Stimulated activated CD4-positive, alpha-beta T cell treated with anti-CD3 and anti-CD28 coated beads, Interleukin-2, amount 100 ng/mL, for 48 hours (primary cell): ENCODE measurements at regions not wholly inside any gene's neighbourhood (a gene's known extent, or its start where the extent isn't known, plus 50 kb on each side); places are given as distances from the start of the nearest gene placed in this dataset.
"Not testable (repeated sequence)": the region's sequence is repeated elsewhere in the genome, so short reads cannot be mapped to it uniquely, and the experiment has no call there.

ENCODE experiments used
- DNase-seq, 2 donors: peaks; one replicate each; pipeline ENCODE4 v3.0.0-alpha.2; 2020

DNA sequence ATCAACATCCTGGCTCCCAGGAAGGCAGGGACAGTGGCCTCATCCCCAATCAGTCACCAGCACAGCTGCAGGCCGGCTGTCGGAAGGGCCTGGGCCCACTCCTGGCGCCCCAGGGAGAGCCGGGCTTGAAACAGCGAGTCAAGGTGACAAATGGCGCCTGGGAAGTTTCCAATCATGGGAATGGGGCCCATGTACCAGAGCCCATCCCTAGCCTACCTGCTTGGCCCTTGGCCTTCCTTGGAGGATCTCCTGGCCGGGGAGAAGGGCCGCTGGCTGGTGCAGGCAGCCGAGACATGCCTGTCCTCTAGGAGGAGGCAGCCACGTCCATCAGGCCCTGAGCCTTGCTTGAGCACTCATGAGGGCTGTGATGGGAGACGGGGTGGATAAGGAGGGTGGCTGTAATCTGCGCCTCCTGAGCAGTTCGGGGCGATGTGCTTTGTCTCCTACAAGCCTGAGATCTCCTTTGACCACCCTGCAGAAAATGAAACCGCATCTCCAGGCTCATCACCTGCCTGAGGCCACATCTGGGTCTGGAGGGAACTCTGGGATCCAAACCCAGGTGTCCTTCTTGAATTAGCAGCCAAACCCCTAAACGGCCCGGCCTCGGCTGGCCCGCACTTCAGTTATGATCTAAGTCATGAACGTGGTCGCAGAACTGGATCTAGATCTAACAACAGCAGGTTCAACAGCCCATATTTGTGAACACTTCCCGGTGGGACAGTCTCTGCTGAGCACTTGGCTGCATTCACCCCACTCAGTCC is 862.0 kb downstream of the TBC1D22A start:
- DNase-seq, result no peak

DNA sequence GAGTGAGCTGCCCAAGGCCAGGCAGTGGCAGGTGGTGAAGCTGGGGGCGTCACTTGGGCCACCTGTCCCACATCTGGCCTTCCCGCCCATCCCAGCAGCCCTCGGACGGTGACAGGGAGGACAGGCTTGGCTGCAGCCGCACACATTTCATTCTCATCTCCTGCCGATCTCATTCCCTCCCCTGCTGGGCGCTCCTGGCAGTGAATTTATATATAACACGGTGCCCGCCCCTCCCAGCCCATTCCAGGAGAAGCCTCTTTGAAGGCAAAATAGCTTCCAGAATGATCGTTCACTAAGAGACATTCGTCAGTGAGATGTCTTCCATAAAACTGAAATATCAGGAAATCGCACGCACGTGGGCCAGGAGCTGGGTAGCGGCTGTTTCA is 861.3 kb downstream of the TBC1D22A start:
- DNase-seq, result no peak

DNA sequence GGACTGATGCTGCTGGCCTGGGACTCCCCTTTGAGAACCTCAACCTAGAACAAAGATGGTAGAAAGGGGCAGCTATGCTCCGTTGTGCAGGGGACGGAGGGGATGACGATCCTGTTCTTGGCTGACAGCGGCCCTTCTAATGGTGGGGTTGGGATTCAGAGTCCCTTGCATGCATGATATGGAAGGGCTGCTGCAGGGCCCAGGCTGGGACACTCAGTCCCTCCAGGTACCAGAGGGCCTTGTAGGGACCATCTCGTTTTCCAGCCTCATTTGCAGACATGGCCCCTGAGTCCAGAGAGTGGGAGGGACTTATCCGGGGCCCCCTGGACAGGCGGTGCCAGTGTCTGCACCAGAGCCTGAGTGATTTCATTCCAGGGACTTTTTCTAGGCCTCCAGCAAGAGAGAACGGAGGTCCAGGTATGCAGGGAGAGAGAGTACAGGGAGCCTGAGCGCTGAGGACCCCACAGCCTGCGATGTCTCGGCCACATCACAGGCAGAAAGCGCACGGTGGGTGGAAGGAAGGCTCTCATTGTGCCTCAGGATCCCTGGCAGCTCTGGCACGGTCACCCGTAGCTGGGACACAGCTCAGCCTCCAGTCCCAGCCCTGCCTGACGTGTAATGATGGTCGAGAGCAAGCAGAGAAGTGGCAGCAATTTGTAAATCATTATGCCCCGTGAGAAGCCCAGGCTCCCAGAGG is 860.8 kb downstream of the TBC1D22A start:
- no peak for DNase-seq

DNA sequence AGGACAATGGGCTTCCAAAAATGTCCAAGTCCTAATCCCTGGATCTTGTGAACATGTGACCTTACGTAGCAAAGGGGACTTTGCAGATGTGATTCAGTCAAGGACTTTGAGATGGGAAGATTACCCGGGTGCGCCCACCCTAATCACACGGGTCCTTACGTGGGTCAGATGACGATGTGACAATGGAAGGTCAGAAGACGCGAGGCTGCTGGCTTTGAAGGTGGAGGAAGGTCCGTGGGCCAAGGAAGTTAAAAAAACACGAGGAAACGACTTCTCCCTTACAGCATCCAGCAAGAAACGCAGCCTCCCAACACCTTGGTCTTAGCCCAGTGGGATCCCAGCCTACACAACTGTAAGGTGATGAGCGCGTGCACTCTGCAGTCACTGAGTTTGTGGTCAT is 860.1 kb downstream of the TBC1D22A start:
- no peak for DNase-seq

DNA sequence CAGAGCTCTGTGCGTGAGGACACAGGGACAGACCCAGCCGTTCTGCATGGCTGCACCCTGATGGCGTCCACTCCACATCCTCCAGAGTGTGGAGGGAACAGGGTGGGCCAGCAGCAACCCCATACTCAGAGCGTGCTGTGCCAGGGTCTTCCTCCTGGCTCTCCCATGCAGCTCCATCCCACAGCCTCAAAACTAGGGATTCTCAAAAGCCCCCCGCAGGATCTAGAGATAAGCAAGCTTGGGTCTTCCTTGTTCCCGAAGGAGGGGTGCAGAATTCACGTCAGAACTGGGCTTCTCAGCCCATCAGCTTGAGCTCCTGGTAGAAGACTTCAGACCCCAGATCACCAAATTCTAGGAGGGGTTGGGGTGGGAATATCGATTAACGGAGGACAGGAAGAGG is 858.8 kb downstream of the TBC1D22A start:
- DNase-seq, result no peak

DNA sequence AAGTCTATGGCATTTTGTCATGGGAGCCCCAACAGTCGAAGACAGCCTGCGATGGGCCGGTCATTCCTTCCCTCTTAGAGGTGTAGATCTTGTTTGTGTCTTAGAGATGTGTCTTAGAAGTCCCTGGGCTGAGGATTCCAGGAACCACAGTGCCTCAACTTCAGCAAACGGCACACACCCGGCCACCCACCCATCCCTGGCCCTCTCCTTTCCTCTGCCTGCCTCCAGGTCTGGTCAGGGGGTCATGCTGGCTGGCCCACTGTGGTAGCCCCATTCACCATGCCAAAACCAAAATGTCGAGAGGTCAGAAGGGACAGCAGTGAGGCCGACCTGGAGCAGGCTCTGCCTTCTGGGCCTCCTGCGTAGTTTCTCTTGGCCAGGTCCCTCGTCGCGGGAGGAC is 857.9 kb downstream of the TBC1D22A start:
- no peak for DNase-seq

DNA sequence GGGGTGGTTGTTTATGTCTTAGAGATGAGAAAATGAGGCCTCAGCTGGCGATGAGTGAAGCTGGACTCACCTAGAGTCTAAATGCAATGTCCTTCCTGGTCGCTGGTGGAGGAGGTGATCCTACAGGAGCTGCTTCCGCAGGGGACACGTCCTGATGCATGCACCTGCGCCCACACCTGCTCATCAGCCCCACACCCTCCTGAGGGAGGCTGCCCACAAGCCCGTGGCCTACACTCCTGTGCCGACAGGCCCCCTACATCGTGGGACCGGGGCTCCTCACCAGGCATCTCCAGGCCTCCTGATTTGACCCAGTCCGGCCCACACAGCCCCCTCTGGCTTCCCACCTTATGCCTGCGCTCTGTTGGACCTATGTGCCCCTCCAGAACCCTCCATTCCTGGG is 857.2 kb downstream of the TBC1D22A start:
- DNase-seq, result no peak

DNA sequence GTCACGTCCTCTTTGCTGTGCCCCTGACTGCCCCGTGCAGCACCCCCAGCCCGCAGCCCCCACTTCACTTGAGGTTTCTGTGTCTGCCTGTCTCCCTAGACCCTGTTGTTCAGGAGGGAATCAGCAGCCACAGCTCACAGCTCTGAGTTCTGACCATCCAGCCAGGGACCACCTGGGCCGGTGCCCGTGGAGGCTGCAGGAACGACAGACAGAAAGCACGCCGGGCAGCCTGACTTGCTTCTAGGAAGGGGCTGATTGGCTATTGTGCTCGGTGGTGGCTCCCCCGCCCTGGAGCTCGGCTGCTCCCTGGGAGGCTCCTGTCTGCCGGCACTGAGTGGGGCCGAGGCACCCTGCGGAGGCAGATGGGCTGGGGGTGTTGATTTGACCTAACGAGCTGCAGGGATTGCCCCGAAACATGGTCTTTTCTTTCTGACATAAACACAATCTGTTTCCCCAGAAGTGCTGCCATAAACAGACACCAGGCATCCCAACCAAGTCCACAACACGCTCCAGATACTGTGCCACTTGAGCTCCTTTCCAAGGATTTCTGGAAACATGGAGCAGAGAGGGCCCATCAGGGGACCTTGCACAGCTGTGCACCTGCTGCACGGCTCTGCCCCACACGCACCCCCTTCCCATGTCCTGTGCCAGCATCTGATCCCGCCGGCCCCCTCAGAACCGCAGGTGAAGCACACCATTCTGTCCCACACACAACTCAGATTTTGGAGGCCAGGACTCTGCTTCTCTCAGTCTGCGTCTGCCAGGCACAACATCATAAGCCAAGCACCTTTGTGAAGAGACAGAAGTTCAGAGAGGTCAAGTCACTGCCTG is 855.9 kb downstream of the TBC1D22A start:
- DNase-seq, result no peak

DNA sequence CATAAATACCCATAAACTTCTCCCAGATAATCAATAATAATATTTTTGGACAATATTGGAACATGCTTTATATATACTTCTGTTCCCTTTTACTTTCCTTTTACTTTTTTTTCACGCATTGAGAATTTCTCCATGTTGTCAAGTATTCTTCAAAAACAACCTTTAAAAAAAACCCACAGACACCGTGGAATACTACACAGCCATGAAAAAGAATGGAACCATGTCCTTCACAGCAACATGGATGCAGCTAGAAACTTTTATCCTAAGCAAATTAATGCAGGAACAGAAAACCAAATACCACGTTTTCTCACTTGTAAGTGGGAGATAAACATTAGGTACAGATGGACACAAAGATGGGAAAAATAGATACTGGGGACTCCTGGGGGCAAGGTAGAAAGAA is 854.7 kb downstream of the TBC1D22A start:
- DNase-seq, result no peak

DNA sequence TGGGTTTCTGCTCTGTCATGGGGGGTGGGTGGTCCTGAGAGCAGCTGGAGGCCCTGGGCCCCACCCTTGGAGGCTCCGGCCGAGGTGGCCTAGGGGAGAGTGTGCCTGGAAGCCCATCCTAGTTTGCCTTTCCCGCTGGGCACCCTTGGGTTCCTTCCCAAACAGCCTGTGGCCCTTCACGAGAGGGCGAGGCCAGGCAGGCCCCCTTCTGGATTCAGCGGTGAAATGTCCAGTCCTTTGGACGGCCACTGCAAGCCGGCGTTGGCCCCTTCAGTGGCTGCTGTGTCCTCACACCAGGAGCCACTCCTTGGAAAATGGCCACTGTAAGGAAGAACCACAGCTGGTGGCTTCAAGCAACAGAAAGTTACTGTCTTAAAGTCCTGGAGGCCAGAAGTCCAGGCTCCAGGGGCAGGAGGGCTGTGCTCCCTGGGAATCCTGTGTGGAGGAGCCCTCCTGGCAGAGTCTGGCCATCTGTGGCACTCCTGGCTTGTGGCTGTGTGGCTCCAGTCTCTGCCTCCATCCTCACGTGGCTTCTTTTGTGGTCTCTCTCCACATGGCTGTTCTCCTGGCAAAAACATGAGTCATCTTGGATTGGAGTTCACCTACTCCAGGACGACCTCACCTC is 854.1 kb downstream of the TBC1D22A start:
- DNase-seq, result no peak

DNA sequence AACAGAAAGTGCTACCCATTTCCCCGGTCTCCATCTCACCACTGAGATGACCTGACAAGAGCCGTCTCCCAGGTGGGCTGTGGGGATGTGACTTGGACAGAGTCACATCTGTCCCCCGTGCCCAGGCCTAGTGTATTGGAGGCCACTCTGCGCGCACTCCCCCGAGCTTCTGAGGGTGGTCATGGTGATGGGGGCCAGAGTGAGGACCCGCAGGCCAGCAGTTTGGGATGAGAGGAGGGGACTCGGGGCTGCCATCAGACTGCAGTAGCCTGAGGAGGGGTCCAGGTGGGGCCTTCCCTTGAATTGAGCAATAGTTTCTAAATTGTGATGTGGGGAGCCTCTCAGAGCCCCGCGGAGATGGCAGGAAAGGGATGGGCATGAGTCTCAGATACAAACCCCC is 852.6 kb downstream of the TBC1D22A start:
- DNase-seq, result no peak

DNA sequence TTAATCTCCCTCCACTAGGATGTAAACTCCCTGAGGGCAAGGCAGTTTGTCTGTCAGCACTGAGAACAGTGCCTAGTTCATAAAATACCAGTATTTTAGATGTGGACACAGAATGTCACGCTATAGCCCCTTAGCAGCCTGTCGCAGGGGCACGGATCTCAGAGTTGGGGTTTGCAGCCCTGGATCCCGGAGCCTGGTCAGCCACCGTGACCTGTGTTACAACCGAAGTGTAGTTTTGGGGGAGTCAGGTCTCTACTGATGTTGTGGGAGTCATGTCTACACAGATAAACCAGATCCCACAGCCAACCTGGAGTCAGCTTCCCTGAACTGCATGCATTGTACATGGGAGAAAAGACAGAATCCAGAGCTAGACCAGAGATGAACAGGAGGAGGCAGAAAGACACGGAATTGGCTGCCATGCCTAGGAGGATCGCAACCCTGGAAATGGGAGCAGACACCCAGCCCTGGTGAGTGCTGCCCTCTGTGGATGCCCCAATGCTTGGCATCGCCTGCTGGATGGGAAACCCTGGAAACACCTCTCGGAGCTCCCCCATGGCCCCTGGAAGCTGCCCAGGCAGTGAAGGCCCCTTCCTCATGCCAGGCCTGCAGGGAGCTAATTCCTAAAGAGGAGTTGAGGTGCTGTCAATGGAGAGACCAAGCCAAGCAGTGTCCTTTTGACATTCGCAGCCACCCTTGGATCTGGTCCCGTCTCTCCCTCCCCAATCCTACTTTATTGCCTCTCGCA is 851.3 kb downstream of the TBC1D22A start:
- no peak for DNase-seq

DNA sequence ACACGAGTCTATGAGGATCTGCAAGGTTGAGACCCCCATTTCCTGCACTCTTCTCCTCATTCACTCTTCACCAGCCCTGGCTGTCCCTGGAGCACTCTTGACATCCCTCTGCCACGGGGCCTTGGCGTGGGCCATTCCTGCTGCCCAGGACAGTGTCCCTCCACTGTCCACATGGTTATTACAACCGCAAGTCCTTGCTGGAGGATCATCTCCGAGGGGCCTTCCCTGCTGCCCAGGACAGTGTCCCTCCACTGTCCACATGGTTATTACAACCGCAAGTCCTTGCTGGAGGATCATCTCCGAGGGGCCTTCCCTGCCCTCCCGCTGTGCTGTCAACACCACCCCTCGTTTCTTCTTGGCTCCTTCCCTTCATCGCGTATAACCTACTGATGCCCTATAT is 850.7 kb downstream of the TBC1D22A start:
- not testable (repeated sequence) for DNase-seq

DNA sequence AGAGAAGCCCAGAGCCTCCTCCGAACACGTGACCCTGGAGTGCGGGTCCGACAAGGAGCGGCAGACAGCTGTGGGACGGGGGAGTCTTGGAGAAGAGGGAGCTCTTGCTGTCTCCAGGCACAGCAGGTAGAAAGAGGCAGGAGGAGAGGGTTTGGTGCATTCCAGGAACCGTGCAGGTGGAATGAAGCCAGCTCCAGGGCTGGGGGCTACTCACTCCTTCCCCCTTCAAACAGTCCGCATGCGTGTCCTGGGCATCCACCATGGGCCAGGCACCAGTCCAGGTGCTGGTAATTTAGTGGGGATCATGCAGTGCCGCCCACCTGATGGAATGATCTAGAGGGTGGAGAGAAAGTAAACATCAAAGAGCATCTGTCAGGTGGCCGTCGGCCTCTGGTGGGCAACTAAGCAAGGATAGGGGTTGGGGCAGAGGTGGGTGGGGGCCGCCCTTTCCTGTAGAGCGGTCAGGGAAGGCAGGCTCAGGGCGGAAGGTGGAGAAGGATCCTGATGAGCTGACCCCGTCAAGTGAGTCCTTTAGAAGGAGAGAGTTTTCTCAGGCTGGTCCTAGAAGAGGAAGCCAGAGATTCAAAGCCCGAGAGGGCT is 850.0 kb downstream of the TBC1D22A start:
- DNase-seq, result no peak

DNA sequence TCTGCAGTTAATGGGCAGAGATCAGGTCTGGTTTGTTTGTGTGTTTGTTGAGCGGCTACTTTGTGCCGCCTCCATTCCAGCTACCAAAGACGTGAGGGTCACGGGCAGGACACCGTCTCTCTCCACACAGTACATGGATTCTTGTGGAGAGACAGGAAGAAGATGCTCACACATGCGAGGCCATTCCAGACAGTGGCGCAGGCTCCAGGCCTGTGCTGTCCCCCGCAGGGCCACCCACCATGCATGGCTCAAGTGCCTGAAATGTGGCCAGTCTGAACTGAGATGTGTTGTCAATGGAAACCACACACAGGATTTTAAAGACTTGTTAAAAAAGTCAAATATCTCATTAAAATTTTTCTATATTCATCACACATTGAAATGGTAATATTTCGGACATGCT is 848.3 kb downstream of the TBC1D22A start:
- DNase-seq, result no peak

DNA sequence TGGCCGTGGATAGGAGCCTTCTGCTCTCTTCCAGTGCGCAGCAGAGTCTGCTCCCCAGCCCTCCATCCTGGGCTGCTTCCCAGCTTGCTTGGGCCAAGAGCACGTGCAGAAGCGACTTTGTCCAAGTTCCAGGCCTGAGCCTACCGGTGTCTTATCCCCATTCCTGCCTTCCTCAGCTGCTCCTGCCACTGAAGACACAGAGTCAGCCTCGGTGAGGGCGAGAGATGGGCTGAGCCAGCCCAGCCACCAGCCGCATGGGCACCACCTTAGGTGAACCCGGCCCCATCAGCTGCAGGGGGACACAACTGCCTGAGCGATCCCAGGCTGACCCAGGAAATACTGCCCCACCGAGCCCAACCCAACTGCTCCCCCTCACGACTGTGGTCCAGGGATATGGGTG is 847.8 kb downstream of the TBC1D22A start:
- no peak for DNase-seq

DNA sequence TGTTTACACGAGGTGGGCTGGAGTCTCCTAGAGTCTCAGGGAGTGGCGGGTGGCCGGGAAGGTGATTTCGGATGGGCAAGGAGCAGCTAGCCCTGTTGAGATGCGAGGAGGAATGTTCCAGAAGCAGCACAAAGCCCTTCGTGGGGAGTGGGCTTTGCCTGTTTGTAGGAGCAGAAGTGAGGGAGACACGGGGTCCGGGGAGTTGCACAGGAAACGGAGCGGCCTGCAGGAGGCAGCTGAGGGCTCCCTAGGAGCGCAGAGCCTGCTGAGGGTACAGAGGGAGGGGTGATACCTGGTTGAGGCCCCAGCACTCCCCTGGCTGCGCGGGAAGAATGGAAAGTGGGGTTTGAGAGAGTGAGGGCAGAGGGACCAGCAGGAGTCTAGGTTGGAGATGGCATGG is 847.2 kb downstream of the TBC1D22A start:
- no peak for DNase-seq

DNA sequence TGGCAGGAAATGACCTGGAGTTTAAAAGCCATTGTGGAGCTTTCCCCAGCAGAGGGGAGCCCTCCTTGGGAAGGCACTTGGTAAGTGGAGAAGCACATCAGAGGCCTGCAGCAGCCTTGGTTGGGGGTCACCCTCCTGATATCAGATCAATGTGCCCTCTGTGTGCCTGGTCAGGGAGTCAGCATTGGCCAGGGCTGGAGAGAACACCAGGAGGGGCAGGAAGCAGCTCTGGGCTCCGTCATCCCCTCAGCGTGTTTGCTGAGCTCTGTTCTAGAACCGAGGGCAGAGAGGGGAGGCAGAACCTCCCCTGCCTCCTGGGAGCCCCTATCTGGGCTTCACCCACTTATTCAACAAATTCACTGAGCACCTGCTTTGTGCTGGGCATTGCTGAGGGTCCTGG is 846.0 kb downstream of the TBC1D22A start:
- no peak for DNase-seq

DNA sequence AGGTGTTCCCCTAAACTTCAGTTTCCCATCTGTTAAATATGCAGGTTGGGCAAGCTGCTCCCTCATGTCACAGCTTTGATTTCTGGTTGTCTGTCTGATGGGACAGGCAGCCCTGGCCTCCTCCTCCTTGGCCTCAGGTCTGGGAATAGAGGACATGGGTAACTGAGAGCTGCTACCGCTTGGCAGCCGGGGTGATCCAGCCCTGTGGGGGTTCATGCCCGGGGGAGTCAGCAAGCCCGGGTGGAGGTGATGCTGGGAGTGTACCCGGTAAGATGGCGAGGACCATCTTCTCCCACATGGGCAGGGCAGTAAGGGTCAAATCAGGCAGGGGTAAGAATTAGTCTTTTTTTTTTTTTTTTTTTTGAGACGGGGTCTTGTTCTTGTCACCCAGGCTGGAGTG is 845.0 kb downstream of the TBC1D22A start:
- no peak for DNase-seq

DNA sequence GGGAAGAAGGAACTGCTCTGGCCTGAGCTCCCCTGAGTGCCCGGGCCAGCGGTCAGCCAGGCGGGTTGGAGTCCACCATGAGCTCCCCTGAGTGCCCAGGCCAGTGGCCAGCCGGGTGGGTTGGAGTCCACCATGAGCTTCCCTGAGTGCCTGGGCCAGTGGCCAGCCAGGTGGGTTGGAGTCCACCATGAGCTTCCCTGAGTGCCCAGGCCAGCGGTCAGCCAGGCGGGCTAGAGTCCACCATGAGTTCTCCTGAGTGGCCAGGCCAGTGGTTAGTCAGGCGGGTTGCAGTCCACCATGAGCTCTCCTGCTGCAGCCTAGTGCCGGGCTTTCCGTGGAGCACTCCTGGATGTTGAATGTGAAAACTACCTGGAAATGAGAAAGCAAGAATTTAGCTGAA is 844.0 kb downstream of the TBC1D22A start:
- no peak for DNase-seq

DNA sequence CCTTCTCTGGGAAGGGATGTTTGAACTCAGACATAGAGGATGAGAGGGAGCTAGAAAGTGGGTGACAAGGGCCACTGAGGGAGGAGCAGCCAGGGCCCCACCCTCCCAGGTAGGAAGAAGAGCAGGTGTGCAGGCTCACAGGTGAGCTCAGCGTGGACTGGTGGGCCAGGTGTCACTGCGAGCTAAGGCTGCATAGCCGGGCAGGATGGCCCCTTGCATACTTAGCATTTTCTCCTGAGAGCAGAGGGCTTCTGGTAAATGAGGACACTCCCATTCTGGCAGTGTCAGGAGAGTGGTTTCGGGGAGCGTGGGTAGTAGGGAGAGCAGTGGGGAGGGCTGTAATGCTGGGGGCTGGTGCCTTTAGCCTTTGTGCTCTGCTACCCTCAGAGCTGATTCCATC is 843.4 kb downstream of the TBC1D22A start:
- no peak for DNase-seq

DNA sequence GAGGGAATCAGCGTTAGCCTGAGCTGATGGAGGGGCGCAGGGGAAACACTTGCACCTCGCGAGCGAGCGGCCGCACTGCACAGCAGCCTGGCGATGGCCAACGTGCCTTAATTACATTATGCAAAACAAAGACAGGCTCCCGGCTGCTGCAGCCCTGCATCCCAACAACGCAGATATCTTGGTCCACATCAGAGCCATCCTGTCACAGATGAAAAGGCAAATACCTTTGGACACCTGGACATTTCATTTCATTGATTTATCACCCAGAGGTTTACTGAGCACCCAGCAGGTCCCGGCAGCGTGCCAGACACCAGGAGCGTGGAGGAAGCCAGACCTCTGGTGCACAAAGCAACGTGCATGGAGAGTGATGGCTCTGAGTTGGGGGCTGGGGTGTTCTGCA is 843.0 kb downstream of the TBC1D22A start:
- DNase-seq, result no peak
